Activated B cell treated with CpG ODN at 0.5 μM for 24 hours (primary cell): ENCODE measurements at regions not wholly inside any gene's neighbourhood (a gene's known extent, or its start where the extent isn't known, plus 50 kb on each side); places are given as distances from the start of the nearest gene placed in this dataset.

ENCODE experiments used
- ATAC-seq: fragments of 200-7000 bp; cut with Tn5 transposase; one replicate; pipeline ENCODE4 v1.10.0; 2021; ENCODE audit warnings: low read depth, mild to moderate bottlenecking, moderate library complexity
- CTCF ChIA-PET: fragments of 350-600 bp; sonication (Branson Sonifier 250); formaldehyde crosslinking; loops from one replicate; lab custom pipeline; 2021; ENCODE audit warnings: antibody characterized with exemption; lab: Charles Lee
- POLR2A ChIA-PET: fragments of 350-600 bp; sonication (Branson Sonifier 250); formaldehyde crosslinking; loops from one replicate; lab custom pipeline; 2021; ENCODE audit warnings: antibody characterized with exemption; lab: Charles Lee
- DNase-seq: peaks from one replicate; pipeline ENCODE4 v3.0.0; 2022
- H3K27ac Mint-ChIP-seq: one replicate; pipeline ENCODE4 v1.8.0; 2020; ENCODE audit warnings: mixed read lengths
- H3K27me3 Mint-ChIP-seq: one replicate; pipeline ENCODE4 v1.8.0; 2021; ENCODE audit warnings: mixed read lengths
- H3K36me3 Mint-ChIP-seq: one replicate; pipeline ENCODE4 v1.8.0; 2021; ENCODE audit warnings: low read depth, mixed read lengths
- H3K4me1 Mint-ChIP-seq: one replicate; pipeline ENCODE4 v1.8.0; 2021; ENCODE audit warnings: mixed read lengths
- H3K4me3 Mint-ChIP-seq: one replicate; pipeline ENCODE4 v1.8.0; 2020; ENCODE audit warnings: mild to moderate bottlenecking, mixed read lengths
- H3K9me3 Mint-ChIP-seq: one replicate; pipeline ENCODE4 v1.8.0; 2020; ENCODE audit warnings: mixed read lengths
- CTCF ChIP-seq: fragments of 200-600 bp; IDR thresholded peaks from one replicate; pipeline ENCODE4 v1.8.0; 2022; ENCODE audit warnings: antibody characterized with exemption, mild to moderate bottlenecking
- intact Hi-C: fragments of 100-400 bp; cut with micrococcal nuclease; formaldehyde crosslinking; loops from one replicate; pipeline ENCODE4 v1.15.1; 2024

- Mint-ChIP-seq H3K4me3 (no peak overlapping the region), H3K9me3 (peaks cover 2% of the 10 kb centered on the region), H3K4me1 (no peaks in the 10 kb centered on the region), H3K27ac (no peak overlapping the region), H3K36me3 (no peaks in the 10 kb centered on the region), H3K27me3 (no peaks in the 10 kb centered on the region)
- intact Hi-C loops = no loop called here
- TF ChIP-seq CTCF = no peak
- CTCF ChIA-PET = no interaction called here
- POLR2A ChIA-PET = no interaction called here
- no peak for DNase-seq
- no peak for ATAC-seq
Measured at GRCh38 chr5:167307042-167307441, 984.4 kb upstream of the WWC1 start.

- intact Hi-C loops = no loop called here
- DNase-seq = no peak
- POLR2A ChIA-PET = no interaction called here
Measured at GRCh38 chr5:167308466-167308865, 983.0 kb upstream of the WWC1 start.

GRCh38 chr5:167309941-167310517 lies 981.4 kb upstream of the WWC1 start:
- Mint-ChIP-seq H3K9me3 (no peaks in the 10 kb centered on the region), H3K36me3 (no peaks in the 10 kb centered on the region), H3K4me3 (no peak overlapping the region), H3K27ac (no peak overlapping the region), H3K4me1 (no peaks in the 10 kb centered on the region), H3K27me3 (no peaks in the 10 kb centered on the region)
- POLR2A ChIA-PET = no interaction called here
- CTCF ChIA-PET = no interaction called here
- no peak for ATAC-seq
- no peak for TF ChIP-seq CTCF
- no peak for DNase-seq
- intact Hi-C loops = no loop called here

More at GRCh38 chr5:167308466-167308865, 983.0 kb upstream of the WWC1 start:
- TF ChIP-seq CTCF = no peak
- peaks cover 2% of the 10 kb centered on the region for H3K9me3 Mint-ChIP-seq
- no peak overlapping the region for H3K4me3 Mint-ChIP-seq
- CTCF ChIA-PET = no interaction called here
- no peak overlapping the region for H3K27ac Mint-ChIP-seq
- no peaks in the 10 kb centered on the region for H3K27me3 Mint-ChIP-seq
- no peaks in the 10 kb centered on the region for H3K4me1 Mint-ChIP-seq
- H3K36me3 Mint-ChIP-seq = no peaks in the 10 kb centered on the region
- no peak for ATAC-seq

GRCh38 chr5:167311340-167311739 lies 980.1 kb upstream of the WWC1 start:
- H3K36me3 Mint-ChIP-seq = no peaks in the 10 kb centered on the region
- no peaks in the 10 kb centered on the region for H3K4me1 Mint-ChIP-seq
- CTCF ChIA-PET = no interaction called here
- POLR2A ChIA-PET = no interaction called here
- intact Hi-C loops = no loop called here
- H3K27me3 Mint-ChIP-seq = no peaks in the 10 kb centered on the region
- ATAC-seq = no peak
- TF ChIP-seq CTCF = no peak
- H3K4me3 Mint-ChIP-seq = no peak overlapping the region
- no peaks in the 10 kb centered on the region for H3K9me3 Mint-ChIP-seq
- no peak overlapping the region for H3K27ac Mint-ChIP-seq
- no peak for DNase-seq

- no peak overlapping the region for H3K4me3 Mint-ChIP-seq
- H3K36me3 Mint-ChIP-seq = no peaks in the 10 kb centered on the region
- ATAC-seq (no peak), DNase-seq (no peak)
- intact Hi-C loops = no loop called here
- no peak overlapping the region for H3K27ac Mint-ChIP-seq
- ChIA-PET POLR2A (no interaction called here), CTCF (no interaction called here)
- TF ChIP-seq CTCF = no peak
- H3K27me3 Mint-ChIP-seq = no peaks in the 10 kb centered on the region
- H3K4me1 Mint-ChIP-seq = no peaks in the 10 kb centered on the region
- H3K9me3 Mint-ChIP-seq = no peaks in the 10 kb centered on the region
Measured at GRCh38 chr5:167312225-167312624, 979.2 kb upstream of the WWC1 start.
